SK-N-SH (cell line): ENCODE measurements at regions not wholly inside any gene's neighbourhood (a gene's known extent, or its start where the extent isn't known, plus 50 kb on each side); places are given as distances from the start of the nearest gene placed in this dataset.

Experiments
- GABPA ChIP-seq: IDR thresholded peaks from 2 replicates; pipeline ENCODE4 v1.4.0; 2012; ENCODE audit warnings: low read depth, mild to moderate bottlenecking
- POLR2AphosphoS5 ChIP-seq: IDR thresholded peaks from 2 replicates; pipeline ENCODE4 v1.6.1; 2012; ENCODE audit warnings: low read depth, low read length
- RCOR1 ChIP-seq: fragments of 150-350 bp; IDR thresholded peaks from 2 replicates; pipeline ENCODE4 v1.6.1; 2017; ENCODE audit warnings: antibody characterized with exemption, low read length
- SIN3A ChIP-seq: IDR thresholded peaks from 2 replicates; pipeline ENCODE4 v1.6.1; 2012; ENCODE audit warnings: low read depth, mild to moderate bottlenecking, low read length, moderate library complexity, borderline replicate concordance
- USF2 ChIP-seq: fragments of 150-350 bp; IDR thresholded peaks from 2 replicates; pipeline ENCODE4 v1.6.1; 2017; ENCODE audit warnings: antibody characterized with exemption, low read length, low read depth, borderline replicate concordance
- TF ChIP-seq, protein P1 (sequence below): fragments of 200-600 bp; sonication (generic); IDR thresholded peaks from 2 replicates; pipeline ENCODE4 v1.6.1; 2017; ENCODE audit warnings: antibody characterized with exemption, mild to moderate bottlenecking, moderate library complexity
- TF ChIP-seq, protein P2 (sequence below): fragments of 150-350 bp; IDR thresholded peaks from 2 replicates; pipeline ENCODE4 v1.6.1; 2016; ENCODE audit warnings: mild to moderate bottlenecking, low read depth, low read length

DNA sequence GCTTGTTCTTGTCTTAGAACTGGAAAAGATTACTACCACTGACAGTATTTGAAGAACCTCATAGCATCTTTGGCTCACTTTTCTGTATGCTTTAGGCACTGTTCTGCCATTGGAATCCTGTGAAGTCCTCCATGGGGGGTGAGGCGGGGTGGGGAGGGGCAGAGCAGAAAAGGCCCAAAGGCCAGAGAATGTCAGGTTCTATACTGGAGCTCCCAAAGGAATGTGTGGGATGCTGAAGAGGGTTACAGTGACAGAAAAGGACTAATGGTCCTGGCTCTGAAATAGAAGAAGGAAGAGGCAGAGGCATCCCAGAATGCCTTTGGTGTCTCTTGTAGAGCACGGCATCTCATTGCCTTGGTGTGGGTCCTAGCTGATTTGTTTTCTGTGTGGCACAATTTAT is 141.9 kb downstream of the HAUS1 start:
- TF ChIP-seq USF2 (no peak), POLR2AphosphoS5 (no peak), SIN3A (no peak), RCOR1 (no peak), GABPA (no peak)
- TF ChIP-seq, protein P1, sequence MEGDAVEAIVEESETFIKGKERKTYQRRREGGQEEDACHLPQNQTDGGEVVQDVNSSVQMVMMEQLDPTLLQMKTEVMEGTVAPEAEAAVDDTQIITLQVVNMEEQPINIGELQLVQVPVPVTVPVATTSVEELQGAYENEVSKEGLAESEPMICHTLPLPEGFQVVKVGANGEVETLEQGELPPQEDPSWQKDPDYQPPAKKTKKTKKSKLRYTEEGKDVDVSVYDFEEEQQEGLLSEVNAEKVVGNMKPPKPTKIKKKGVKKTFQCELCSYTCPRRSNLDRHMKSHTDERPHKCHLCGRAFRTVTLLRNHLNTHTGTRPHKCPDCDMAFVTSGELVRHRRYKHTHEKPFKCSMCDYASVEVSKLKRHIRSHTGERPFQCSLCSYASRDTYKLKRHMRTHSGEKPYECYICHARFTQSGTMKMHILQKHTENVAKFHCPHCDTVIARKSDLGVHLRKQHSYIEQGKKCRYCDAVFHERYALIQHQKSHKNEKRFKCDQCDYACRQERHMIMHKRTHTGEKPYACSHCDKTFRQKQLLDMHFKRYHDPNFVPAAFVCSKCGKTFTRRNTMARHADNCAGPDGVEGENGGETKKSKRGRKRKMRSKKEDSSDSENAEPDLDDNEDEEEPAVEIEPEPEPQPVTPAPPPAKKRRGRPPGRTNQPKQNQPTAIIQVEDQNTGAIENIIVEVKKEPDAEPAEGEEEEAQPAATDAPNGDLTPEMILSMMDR: no peak
- TF ChIP-seq, protein P2, sequence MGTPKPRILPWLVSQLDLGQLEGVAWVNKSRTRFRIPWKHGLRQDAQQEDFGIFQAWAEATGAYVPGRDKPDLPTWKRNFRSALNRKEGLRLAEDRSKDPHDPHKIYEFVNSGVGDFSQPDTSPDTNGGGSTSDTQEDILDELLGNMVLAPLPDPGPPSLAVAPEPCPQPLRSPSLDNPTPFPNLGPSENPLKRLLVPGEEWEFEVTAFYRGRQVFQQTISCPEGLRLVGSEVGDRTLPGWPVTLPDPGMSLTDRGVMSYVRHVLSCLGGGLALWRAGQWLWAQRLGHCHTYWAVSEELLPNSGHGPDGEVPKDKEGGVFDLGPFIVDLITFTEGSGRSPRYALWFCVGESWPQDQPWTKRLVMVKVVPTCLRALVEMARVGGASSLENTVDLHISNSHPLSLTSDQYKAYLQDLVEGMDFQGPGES: no peak
